Stimulated activated CD4-positive, alpha-beta T cell treated with anti-CD3 and anti-CD28 coated beads, Interleukin-12 subunit alpha, Interleukin-12 subunit beta, amount 100 ng/mL, for 48 hours (primary cell): ENCODE measurements at regions not wholly inside any gene's neighbourhood (a gene's known extent, or its start where the extent isn't known, plus 50 kb on each side); places are given as distances from the start of the nearest gene placed in this dataset.

Source experiments
- DNase-seq, 3 donors: peaks; one replicate each; pipeline ENCODE4 v3.0.0-alpha.2; 2020; ENCODE audit warnings: low read depth in 2 of 3, low spot score in 1 of 3

DNA sequence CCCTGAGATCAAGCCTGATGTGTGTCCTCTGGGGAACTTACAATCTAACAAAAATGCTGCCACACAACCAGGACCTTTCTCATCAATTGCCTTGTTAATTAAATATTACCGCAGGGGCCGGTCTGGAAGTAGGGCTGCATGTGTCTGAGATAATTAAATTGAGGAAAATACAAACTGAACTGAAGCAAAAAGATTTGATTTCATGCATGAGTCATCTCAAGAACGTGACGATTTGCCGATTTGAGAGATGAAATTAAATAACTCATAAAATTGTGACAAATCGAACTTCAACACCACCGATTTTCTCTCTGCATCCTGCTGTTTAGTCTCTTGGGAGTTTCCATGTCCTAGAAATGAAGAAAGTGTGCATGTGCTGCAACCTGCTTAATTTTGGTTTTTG lies 94.6 kb upstream of the DAAM1 start:
- no peak for DNase-seq

- DNase-seq, result no peak
These were observed 92.2 kb upstream of the DAAM1 start for GRCh38 chr14:59096303-59096702.

- DNase-seq, result no peak
These were observed 90.8 kb upstream of the DAAM1 start for GRCh38 chr14:59097681-59098080.

- DNase-seq, result no peak
These were observed 90.1 kb upstream of the DAAM1 start for GRCh38 chr14:59098377-59098776.

DNA sequence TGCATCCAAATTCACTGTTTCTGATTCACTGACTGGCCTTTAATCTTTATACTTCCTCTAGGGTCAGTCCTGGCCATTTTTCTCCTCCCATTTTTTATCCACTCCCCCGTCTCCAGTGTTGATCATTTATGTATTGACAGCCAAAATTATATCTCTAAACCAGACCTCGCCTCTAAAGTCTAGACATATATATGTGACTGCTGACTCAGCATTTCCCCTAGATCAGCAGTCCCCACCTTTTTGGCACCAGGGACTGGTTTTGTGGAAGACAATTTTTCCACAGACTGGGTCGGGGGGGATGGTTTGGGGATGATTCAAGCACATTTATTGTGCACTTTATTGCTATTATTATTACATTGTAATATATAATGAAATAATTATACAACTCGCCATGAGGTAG lies 88.3 kb upstream of the DAAM1 start:
- DNase-seq, result no peak

- no peak for DNase-seq
These were observed 87.0 kb upstream of the DAAM1 start for GRCh38 chr14:59101476-59101875.

- no peak for DNase-seq
These were observed 85.1 kb upstream of the DAAM1 start for GRCh38 chr14:59103396-59103795.

GRCh38 chr14:59107819-59108218 lies 80.6 kb upstream of the DAAM1 start:
- DNase-seq, result no peak

DNA sequence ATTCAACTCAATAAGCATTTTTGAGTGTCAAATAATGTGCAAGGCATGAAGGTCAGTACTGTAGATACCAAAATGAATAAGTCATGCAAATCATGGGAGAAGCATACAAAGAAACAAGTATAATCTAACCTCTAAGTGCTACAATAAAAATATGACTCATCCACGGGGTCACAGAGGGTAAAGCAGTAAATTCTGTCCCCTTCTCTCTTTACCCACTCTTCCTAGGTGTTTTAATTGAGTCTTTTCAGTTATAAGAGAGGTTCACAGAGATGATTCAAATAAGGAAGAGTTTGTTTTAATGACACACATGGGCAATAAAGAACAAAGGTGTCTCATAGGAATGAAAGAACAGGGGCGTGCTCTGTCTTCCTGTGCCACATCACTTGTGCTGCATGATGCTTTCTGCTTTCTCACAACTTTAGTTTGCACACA lies 71.5 kb upstream of the DAAM1 start:
- DNase-seq, result no peak

GRCh38 chr14:59117754-59118528 lies 70.5 kb upstream of the DAAM1 start:
- no peak for DNase-seq

DNA sequence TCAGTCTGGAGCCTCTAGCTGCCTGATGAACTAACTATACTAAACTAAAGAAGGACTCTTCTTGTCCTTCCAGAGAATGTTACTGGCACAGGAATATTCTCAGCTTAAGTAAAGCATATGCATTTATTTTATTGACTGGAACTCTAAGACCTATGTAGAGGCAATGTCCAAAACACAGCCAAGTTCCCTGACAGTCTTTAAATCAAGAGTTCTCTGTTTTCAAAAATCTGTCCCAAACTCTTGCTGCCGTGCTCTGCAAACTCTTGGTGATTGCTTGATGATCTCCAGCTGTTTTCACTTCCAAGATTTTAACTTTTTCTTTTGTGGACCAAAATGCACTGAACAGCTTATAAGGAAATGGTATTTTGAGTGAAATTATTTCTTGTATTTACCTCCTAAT lies 67.5 kb upstream of the DAAM1 start:
- DNase-seq, result no peak

DNA sequence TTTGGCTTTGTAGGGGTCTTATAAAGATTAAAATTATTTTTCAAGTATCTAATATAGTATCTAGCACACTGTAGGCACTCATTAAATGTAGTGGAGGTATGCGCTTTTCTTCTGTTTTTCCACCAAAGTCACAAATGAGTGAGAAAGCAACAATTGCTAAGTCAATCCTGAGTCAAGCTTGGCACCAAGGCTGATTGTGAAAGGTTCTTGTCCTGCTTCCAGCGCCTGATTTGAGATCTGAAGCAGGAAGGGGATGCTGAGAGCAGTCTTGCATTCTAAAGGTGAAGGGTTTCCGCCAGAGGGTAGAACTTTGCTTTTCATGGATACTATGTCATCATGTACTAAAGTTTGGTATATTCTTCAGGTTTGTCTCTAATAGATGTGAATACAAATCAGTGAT lies 64.9 kb upstream of the DAAM1 start:
- DNase-seq, result no peak

- no peak for DNase-seq
These were observed 64.5 kb upstream of the DAAM1 start for GRCh38 chr14:59123975-59124374.

GRCh38 chr14:59125156-59125555 lies 63.3 kb upstream of the DAAM1 start:
- DNase-seq, result no peak

- DNase-seq, result no peak
These were observed 61.6 kb upstream of the DAAM1 start for GRCh38 chr14:59126714-59127436.

GRCh38 chr14:59127437-59127732 lies 61.1 kb upstream of the DAAM1 start:
- DNase-seq, result no peak

DNA sequence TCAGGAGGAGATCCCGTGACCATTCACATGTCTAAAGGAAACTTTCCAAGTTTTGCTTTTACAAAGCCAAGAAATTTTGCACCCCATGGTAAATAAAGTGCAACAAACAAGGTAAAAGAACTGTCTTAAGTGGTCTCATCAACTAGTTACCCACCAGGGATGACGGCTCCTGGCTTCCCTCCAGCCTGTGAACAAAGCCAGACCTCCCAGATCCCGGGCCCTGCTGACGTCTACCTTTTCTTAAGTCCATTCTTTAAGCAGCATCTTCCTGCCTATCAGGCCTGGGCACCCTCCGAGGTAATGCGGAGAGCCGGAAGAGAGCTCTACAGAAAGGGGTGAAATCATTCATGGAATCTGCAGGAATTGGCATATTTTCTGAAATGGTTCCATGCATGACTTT lies 58.0 kb upstream of the DAAM1 start:
- no peak for DNase-seq

DNA sequence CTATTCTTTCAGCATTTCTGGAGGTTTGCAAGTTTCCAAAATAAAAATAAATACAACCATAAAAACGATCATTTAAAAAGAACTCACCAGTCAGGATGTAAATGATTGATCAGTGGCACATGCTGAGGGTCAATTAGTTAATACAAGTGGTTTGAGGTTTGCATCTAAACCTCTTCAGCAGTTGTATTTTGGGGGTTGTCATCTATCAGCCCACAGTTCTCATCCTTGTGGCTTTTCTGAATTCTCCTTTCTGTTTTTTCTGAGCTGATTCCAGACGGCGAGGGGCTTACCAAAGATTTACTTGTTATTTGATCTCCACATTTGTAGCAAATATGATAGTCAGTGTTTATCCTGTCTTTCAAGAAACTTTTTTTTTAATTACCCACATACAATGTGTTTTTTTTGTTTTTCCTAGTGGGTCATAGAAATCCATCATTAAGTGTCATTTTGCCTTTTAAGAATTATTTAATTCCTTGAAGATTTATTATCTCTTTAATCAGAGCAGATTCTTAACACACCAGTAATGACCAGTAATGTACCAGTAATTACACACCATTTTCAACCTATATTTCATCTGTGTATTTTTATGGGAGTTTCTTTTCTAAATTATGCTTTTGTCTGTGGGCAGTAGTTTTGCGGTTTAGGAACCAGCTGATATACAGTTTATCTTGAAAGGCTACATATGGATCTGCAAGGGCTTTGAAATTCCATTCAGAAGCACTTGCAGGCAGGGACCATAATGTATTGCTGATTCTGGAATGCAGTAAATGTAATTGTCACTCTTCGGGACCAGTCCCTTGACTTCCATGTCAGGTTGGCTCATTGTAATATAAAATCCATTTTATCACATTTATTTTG lies 56.3 kb upstream of the DAAM1 start:
- no peak for DNase-seq

- DNase-seq, result no peak
These were observed 55.5 kb upstream of the DAAM1 start for GRCh38 chr14:59132796-59133494.

DNA sequence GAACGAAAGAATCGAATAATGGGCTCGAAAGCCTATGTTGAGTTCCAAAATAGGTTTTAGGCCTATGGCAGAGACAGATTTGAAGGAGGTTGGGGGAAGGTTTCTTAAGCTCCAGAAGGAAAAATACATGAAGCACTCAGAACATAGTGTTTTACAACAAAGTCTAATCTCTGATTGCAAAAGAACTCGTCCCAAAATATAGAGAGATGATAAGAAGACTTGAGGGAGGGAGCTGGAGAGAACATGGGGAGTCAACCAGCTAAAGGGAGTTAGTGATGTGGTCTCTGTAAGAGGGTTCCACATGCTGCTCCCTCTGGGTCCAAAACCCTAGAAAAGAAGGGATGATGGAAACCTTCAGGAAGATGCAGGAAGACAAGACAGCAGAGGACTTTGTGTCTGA lies 54.8 kb upstream of the DAAM1 start:
- no peak for DNase-seq

GRCh38 chr14:59134307-59134706 lies 54.2 kb upstream of the DAAM1 start:
- no peak for DNase-seq
